ENCODE measurements at regions not wholly inside any gene's neighbourhood (a gene's known extent, or its start where the extent isn't known, plus 50 kb on each side); places are given as distances from the start of the nearest gene placed in this dataset.

GRCh38 chr9:126084696-126085095 is 241.9 kb upstream of the MVB12B start (continued):
- TF ChIP-seq CHD7 (IDR thresholded peaks at IDR 0.05; ENCODE audit: insufficient replicate concordance, low read length) (no peak), SP2 (IDR thresholded peaks at IDR 0.05; ENCODE audit: low read length) (no peak), SAP30 (IDR thresholded peaks at IDR 0.05; ENCODE audit: insufficient read depth, insufficient replicate concordance, low read length) (no peak), EGR1 (IDR thresholded peaks at IDR 0.05; ENCODE audit: borderline replicate concordance, low read depth, low read length) (no peak), SIX5 (IDR thresholded peaks at IDR 0.05; ENCODE audit: low read depth, low read length) (no peak)
